ENCODE measurements at regions not wholly inside any gene's neighbourhood (a gene's known extent, or its start where the extent isn't known, plus 50 kb on each side); places are given as distances from the start of the nearest gene placed in this dataset.
"Not testable (repeated sequence)": the region's sequence is repeated elsewhere in the genome, so short reads cannot be mapped to it uniquely, and the experiment has no call there.

DNA sequence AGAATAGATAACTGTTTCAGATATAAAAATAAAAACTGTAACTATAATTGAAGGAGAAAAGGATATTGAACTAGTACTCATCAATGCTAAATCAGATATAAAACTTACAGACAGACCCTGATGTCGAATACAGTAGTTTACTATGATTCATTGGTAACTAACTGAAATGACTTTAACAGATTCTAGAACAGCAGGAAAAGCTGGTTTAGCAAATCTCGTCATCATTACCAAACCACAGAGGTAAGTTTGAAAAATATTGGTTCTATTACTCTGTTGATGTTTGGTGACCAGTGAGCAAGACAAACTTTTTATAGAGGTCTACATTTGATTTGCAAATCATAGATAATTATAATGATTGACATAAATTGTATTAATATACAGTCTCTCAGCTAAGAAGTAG lies 551.4 kb upstream of the ADGRL3 start:
- DNase-seq (ENCODE audit: low read depth in 2 of 2), result no peak

GRCh38 chr4:60652933-60653332 lies 547.2 kb upstream of the ADGRL3 start:
- DNase-seq (ENCODE audit: low read depth in 2 of 2), result no peak

GRCh38 chr4:60655356-60655755 lies 544.8 kb upstream of the ADGRL3 start:
- DNase-seq (ENCODE audit: low read depth in 2 of 2), result no peak

- no peak for DNase-seq (ENCODE audit: low read depth in 2 of 2)
These were observed 544.0 kb upstream of the ADGRL3 start for GRCh38 chr4:60656171-60656570.

DNA sequence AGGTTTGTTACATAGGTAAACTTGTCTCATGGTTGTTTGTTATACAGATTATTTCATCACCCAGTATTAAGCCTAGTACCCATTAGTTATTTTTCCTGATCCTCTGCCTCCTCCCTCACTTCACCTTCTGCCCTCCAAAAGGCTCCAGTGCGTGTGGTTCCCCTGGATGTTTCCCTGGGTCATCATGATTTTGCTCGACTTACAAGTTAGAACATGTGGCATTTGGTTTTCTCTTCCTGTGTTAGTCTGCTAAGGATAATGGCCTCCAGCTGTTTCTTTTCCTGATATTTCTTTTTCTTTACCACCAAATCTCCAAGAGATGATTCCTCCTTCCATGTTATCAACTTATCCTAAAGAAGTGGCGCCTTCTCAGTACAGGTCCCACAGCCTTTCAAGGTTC lies 543.1 kb upstream of the ADGRL3 start:
- DNase-seq (ENCODE audit: low read depth in 2 of 2), result no peak

GRCh38 chr4:60657807-60658206 lies 542.3 kb upstream of the ADGRL3 start:
- DNase-seq (ENCODE audit: low read depth in 2 of 2), result no peak

DNA sequence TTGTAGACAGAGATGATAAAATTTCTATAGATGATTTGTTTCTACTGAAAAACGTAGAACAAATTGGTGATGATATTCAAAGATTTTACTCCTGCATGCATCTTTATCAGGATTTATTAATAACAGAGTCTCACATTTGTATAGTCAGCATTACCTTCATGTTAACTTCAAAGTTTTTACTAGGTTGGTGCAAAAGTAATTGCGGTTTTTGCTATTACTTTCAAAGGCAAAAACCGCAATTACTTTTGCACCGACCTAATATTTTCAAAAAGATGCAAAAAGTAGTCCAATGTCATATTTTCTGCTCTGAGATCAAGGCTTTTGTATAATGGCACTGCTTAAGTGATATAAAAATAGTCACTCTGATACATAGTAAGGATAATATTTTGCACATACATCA lies 536.4 kb upstream of the ADGRL3 start:
- DNase-seq (ENCODE audit: low read depth in 2 of 2), result no peak

DNA sequence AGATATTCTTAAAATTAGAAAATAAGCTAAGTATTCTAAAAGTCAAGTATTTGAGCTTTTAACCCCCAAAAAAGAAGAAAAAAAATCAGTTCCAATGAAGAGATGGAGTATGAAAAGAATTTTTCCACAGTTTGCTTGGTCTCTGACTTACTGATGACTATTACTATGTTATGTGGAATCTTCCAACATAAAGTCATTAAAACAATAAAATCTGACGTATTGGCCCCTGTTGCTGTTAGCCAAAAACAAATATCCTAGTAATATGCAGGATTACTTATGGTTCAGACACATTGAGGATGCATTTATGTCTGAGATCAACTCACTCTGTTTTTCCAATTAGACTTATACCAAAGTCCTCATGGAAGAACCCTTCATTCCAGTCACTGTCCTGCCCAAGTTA lies 517.2 kb upstream of the ADGRL3 start:
- DNase-seq (ENCODE audit: low read depth in 2 of 2), result no peak

DNA sequence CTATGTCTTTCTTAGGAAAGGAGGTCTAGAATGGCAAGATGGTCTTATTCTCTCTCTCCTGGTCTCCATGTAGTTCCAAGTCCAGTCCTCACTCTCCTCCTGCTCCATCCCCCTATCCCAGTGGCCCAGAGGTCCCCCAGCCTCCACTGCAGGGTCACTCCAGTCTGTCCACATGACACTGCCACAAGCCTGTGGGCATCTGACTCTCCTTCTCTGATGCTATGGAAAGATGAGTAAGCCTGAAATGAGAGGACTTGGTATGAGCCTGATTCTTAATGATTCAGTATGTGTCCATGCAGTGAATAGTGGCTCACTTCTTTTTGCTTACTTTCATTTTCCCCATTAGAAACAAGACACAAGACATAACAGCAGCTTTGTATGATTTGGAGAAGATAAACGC lies 516.8 kb upstream of the ADGRL3 start:
- no peak for DNase-seq (ENCODE audit: low read depth in 2 of 2)

GRCh38 chr4:60683973-60684372 lies 516.2 kb upstream of the ADGRL3 start:
- no peak for DNase-seq (ENCODE audit: low read depth in 2 of 2)

DNA sequence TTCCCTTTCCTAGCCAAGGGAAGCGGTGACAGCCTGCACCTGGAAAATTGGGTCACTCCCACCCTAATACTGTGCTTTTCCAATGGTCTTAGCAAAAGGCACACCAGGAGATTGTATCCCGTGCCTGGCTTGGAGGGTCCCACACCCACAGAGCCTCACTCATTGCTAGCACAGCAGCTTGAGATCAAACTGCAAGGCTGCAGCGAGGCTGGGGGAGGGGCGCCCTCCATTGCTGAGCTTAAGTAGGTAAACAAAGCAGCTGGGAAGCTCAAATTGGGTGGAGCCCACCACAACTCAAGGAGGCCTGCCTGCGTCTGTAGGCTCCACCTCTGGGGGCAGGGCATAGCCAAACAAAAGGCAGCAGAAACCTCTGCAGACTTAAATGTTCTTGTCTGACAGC lies 504.1 kb upstream of the ADGRL3 start:
- not testable (repeated sequence) for DNase-seq (ENCODE audit: low read depth in 2 of 2)

DNA sequence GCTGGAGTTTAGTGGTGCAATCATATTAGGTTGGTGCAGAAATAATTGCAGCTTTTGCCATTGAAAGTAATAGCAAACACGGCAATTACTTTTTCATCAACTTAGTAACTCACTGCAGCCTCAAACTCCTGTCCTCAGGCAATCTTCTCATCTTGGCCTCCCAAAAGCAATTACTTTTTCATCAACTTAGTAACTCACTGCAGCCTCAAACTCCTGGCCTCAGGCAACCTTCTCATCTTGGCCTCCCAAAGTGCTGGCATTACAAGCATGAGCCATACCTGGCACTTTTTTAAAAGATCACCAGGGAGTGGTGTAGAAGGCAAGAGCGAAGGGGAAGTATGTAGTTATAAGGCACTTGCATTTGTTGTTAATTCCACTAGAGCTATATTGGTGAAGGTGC lies 491.1 kb upstream of the ADGRL3 start:
- DNase-seq (ENCODE audit: low read depth in 2 of 2), result no peak

GRCh38 chr4:60718874-60719273 lies 481.3 kb upstream of the ADGRL3 start:
- no peak for DNase-seq (ENCODE audit: low read depth in 2 of 2)

- no peak for DNase-seq (ENCODE audit: low read depth in 2 of 2)
These were observed 478.4 kb upstream of the ADGRL3 start for GRCh38 chr4:60721685-60722084.

- DNase-seq (ENCODE audit: low read depth in 2 of 2), result no peak
These were observed 476.3 kb upstream of the ADGRL3 start for GRCh38 chr4:60723796-60724195.

- DNase-seq (ENCODE audit: low read depth in 2 of 2), result no peak
These were observed 475.5 kb upstream of the ADGRL3 start for GRCh38 chr4:60724623-60725022.

- no peak for DNase-seq (ENCODE audit: low read depth in 2 of 2)
These were observed 473.3 kb upstream of the ADGRL3 start for GRCh38 chr4:60726779-60727178.

DNA sequence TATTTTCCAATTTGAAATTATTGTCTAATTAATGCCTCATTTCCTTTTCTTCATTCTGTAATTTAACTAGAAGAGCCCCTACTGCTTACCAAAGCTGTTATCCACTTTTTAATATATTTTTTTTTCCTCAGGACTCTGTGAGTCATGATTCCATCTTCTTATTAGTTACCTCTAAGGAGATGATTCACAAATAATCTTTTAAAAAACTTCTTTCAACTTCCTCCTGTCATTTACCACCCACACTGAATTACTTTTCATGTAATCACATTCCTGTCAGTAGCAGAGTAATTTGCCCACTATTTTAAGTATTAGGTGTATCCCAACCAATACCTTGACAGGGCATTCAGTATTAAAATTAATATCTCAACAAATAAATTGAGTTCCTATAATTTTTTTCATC lies 470.9 kb upstream of the ADGRL3 start:
- no peak for DNase-seq (ENCODE audit: low read depth in 2 of 2)

DNA sequence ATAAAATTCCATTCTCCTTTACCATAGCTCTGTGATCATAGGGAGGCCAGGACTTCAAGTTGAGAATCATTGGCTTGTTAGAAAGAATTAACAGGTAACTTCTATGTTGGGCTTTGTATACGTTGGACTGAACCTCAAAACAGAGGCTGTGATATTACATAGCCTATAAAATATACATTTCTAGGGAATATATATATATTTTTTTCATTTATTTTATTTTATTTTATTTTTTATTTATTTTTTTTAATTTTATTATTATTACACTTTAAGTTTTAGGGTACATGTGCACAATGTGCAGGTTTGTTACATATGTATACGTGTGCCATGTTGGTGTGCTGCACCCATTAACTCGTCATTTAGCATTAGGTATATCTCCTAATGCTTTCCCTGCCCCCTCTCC lies 470.4 kb upstream of the ADGRL3 start:
- not testable (repeated sequence) for DNase-seq (ENCODE audit: low read depth in 2 of 2)

DNA sequence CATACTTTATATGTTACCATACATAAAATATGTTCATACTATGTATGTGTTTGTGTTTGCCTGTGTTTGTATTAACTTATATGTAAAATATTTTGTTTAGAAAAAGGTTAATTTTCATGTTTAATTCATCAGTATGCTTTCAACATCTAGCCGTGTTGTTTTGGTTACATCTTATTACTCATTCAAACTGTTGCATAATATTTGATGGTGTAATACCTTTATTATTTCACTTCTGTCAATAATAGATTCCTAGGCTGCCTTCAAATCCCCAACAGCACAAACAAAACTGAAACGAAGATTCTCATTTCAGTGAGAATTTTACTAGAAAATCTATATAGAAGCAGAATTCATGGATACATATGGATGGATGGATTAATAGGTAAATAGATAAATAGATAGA lies 462.3 kb upstream of the ADGRL3 start:
- DNase-seq (ENCODE audit: low read depth in 2 of 2), result no peak

- DNase-seq (ENCODE audit: low read depth in 2 of 2), result no peak
These were observed 456.5 kb upstream of the ADGRL3 start for GRCh38 chr4:60743654-60744053.

DNA sequence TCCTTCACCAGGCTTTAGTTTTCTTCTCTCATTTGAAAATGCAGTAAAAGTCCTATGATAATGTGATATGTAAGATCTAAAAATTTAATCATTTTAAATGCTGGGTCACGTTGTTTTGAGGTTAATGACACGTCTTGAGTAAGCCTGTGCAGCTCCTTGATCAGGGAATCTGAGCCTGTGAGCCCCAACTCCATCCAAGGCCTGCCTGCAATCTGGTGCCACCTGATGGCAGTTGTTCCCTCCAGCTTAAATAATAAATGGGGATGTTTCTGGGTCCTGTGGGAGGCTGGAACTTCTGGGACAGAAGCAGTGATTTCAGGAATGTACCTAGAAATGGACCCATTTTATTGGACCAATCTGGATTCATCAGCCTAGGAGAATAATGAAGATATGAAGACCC lies 455.4 kb upstream of the ADGRL3 start:
- DNase-seq (ENCODE audit: low read depth in 2 of 2), result no peak

DNA sequence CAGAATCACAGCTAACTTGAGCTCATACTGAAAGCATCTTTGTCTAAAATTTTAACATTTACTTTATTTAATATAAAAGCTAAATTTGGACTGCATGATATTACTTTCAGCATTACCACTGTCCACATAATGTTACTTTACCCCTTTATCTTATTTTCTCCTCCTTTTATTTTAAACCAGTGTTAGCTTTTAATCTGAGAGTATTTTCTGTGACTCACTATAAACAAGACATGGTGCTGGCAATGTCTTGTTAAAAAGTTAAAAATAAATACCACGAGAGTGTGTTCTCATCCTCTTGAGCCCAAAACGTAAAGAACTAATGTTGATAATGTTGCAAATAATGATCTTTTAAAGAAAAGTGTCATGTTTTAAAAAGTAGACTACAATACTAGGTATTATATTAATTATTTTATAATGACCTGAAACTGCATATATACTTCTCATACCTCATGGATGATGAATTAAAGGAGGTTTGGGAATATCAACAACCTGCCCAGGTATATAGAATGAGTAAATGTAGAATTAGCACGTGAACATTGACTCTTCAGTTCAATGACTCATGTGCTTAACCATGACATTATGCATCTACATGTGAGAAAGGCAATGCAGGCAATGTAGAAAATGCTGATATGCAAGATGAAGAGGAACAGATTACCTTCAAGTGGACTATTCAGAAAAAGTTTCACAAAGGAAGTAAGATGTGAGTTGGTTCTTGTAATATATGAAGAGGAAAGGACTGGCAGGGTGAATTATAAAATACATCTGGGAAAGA lies 454.1 kb upstream of the ADGRL3 start:
- no peak for DNase-seq (ENCODE audit: low read depth in 2 of 2)

- no peak for DNase-seq (ENCODE audit: low read depth in 2 of 2)
These were observed 449.2 kb upstream of the ADGRL3 start for GRCh38 chr4:60750962-60751361.

Measured in stimulated activated CD4-positive, alpha-beta T cell treated with anti-CD3 and anti-CD28 coated beads, Interleukin-1b, Interleukin-23, amount 100 ng/mL, for 1 hour (primary cell).